GM12864 (cell line): ENCODE measurements at regions not wholly inside any gene's neighbourhood (a gene's known extent, or its start where the extent isn't known, plus 50 kb on each side); places are given as distances from the start of the nearest gene placed in this dataset.

Source experiments
- DNase-seq: peaks from one replicate; pipeline ENCODE4 v3.0.0-alpha.2; 2011; ENCODE audit warnings: low read depth
- H3K4me3 ChIP-seq: 2 replicates; pipeline ENCODE4 v1.5.1; 2011; ENCODE audit warnings: mild to moderate bottlenecking, low read depth, low read length, control low read depth
- CTCF ChIP-seq: IDR thresholded peaks from 2 replicates; pipeline ENCODE4 v1.5.1; 2011; ENCODE audit warnings: low read depth, mild to moderate bottlenecking, moderate library complexity, low read length, control low read depth, inconsistent platforms; ENCODE audit errors: missing control alignments

- TF ChIP-seq CTCF = no peak
- DNase-seq = no peak
- no peak overlapping the region for H3K4me3 ChIP-seq
These were observed 236.6 kb downstream of the GLI2 start for GRCh38 chr2:120972286-120972685.

- no peak for TF ChIP-seq CTCF
- H3K4me3 ChIP-seq = no peak overlapping the region
- no peak for DNase-seq
These were observed 237.5 kb downstream of the GLI2 start for GRCh38 chr2:120973196-120973595.

- H3K4me3 ChIP-seq = no peak overlapping the region
- DNase-seq = no peak
- TF ChIP-seq CTCF = no peak
These were observed 239.3 kb downstream of the GLI2 start for GRCh38 chr2:120974950-120975349.

GRCh38 chr2:120976501-120977307 lies 241.0 kb downstream of the GLI2 start:
- TF ChIP-seq CTCF = no peak
- no peak overlapping the region for H3K4me3 ChIP-seq
- DNase-seq = no peak

GRCh38 chr2:120977582-120978358 lies 242.1 kb downstream of the GLI2 start:
- no peak for TF ChIP-seq CTCF

GRCh38 chr2:120978359-120979050 lies 242.8 kb downstream of the GLI2 start:
- H3K4me3 ChIP-seq = no peak overlapping the region
- DNase-seq = no peak
- no peak for TF ChIP-seq CTCF

More at GRCh38 chr2:120977582-120978358, 242.1 kb downstream of the GLI2 start:
- no peak overlapping the region for H3K4me3 ChIP-seq
- DNase-seq = no peak
